Epithelial cell of esophagus (primary cell): ENCODE measurements at regions not wholly inside any gene's neighbourhood (a gene's known extent, or its start where the extent isn't known, plus 50 kb on each side); places are given as distances from the start of the nearest gene placed in this dataset.

Experiments
- DNase-seq: peaks from one replicate; pipeline ENCODE4 v3.0.0; 2010; ENCODE audit warnings: low read depth
- H3K4me3 ChIP-seq: 2 replicates; pipeline ENCODE4 v1.5.1; 2011; ENCODE audit warnings: mild to moderate bottlenecking, low read length, control low read depth
- TF ChIP-seq, protein P1 (sequence below): IDR thresholded peaks from 2 replicates; pipeline ENCODE4 v1.5.1; 2011; ENCODE audit warnings: low read depth, mild to moderate bottlenecking, low read length, control low read depth, inconsistent platforms; ENCODE audit not compliant: insufficient read depth; ENCODE audit errors: missing control alignments

DNA sequence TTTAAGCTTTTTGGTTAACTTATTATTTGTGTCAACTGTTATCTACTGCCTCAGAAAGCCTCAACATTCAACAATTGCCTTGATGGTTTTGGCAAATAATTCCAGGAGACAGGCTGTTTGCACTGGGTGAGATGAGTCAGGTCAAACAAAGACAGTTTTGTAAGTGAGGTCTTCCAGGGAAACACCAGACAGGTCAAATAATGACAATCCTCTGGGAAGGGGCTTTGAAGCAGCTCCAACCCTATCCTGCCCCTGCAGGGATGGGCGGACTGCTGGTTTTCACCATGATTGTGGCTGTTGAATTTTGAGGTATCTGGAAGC, 79.4 kb upstream of the PRR23E start:
- no peak overlapping the region for H3K4me3 ChIP-seq
- DNase-seq, result no peak
- TF ChIP-seq, protein P1, sequence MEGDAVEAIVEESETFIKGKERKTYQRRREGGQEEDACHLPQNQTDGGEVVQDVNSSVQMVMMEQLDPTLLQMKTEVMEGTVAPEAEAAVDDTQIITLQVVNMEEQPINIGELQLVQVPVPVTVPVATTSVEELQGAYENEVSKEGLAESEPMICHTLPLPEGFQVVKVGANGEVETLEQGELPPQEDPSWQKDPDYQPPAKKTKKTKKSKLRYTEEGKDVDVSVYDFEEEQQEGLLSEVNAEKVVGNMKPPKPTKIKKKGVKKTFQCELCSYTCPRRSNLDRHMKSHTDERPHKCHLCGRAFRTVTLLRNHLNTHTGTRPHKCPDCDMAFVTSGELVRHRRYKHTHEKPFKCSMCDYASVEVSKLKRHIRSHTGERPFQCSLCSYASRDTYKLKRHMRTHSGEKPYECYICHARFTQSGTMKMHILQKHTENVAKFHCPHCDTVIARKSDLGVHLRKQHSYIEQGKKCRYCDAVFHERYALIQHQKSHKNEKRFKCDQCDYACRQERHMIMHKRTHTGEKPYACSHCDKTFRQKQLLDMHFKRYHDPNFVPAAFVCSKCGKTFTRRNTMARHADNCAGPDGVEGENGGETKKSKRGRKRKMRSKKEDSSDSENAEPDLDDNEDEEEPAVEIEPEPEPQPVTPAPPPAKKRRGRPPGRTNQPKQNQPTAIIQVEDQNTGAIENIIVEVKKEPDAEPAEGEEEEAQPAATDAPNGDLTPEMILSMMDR, result no peak

DNA sequence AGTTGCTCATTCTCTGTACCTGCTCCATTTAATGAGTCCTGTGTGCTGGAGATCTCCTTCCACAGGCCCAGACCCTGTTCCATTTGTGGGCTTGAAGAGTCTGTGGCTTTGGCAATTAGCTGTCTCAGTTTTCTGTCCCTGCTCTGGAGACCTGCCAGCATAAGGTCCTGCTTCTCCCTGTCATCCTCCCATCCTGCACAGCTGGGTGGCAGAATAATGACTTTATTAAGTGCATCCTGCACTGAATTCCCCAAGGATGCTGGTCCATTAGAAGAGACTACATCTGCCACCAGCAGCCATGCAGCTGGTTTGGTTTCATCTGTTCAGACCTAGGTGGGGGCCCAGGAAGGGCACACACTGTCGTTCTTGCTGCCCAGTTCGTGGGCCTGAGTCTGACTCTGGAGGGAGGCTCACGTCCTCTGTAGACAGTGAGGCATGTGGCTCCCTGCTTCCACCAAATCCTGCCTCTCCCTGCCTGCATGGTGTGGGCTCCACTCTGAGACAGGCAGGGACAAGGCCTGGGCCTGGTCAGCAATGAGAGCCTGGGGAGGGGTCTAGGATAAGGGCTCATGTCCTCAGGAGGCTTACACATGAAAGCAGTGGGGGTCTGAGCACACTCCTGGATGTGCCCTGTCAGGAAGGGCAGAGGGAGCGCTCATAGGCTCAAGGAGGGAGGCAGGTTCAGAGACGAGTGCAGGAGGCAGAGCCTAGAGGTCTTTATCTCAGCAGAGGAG, 78.4 kb upstream of the PRR23E start:
- no peak overlapping the region for H3K4me3 ChIP-seq
- TF ChIP-seq, protein P1, result no peak
- no peak for DNase-seq

- no peak for DNase-seq
- TF ChIP-seq, protein P1, result no peak
- H3K4me3 ChIP-seq, result no peak overlapping the region
These were observed 77.1 kb upstream of the PRR23E start for GRCh38 chr3:127115691-127116351.

DNA sequence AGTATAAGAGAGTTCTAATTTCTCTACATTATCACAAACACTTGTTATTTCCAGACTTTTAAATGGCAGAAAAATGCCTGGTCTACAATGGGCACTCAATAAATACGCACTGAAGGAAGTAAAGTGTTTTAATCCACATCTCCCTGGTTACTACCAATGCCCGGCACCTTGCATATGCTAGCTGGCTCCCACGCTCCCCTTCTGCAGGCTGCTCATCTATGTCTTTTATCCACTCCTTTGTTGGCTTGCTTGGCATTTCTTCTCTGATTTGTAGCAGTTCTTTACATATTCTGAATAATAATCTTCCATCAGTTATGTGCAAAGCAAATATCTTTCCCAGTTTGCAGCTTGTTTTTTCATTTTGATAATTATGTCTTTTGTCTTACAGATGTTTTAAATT, 74.6 kb upstream of the PRR23E start:
- no peak for DNase-seq
- TF ChIP-seq, protein P1, result no peak
- no peak overlapping the region for H3K4me3 ChIP-seq

DNA sequence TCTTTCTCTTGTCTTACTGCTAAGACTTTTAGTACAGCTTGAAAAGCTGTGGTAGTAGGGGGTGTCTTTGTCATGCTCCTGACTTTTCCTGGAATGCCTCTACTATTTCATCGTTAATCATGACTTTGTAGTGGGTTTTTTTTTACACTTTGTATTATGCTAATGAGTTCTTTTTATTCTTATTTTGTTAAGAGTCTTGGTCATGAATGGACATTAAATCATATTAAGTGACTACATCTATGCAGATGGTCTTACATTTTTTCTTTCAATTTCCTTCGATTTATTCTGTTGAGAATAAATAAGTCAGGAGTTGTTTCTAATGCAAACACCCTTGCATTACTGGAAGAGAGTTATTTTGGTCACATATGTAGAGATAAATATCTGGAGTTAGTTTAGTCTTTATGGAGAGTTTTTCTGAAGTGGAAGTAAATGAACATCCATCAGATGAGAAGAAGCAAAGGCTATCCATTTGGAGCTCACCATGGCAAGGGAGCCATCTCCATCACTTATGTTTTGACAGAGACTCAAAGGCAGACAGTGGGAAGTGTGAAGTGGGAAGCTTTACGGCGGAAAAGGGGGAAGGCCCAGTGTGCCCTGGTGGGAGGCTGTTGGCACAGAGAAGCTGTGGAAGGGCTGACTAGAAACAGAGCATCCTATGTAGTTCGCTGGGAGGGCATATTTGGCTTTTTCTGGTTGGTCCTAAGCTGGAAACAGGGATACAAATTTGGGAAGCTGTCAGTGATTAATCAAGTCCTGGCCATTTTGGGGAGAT, 73.1 kb upstream of the PRR23E start:
- no peak for DNase-seq
- TF ChIP-seq, protein P1, result no peak
- H3K4me3 ChIP-seq, result no peak overlapping the region

GRCh38 chr3:127120851-127121647, 71.9 kb upstream of the PRR23E start:
- no peak overlapping the region for H3K4me3 ChIP-seq
- TF ChIP-seq, protein P1, result no peak
- no peak for DNase-seq
